Colonic mucosa (tissue), 4 donors: ENCODE measurements at regions not wholly inside any gene's neighbourhood (a gene's known extent, or its start where the extent isn't known, plus 50 kb on each side); places are given as distances from the start of the nearest gene placed in this dataset.

Source experiments
- DNase-seq: peaks from one replicate; pipeline ENCODE4 v3.0.0-alpha.2; 2020
- H3K27ac ChIP-seq: fragments of 200-600 bp; one replicate; pipeline ENCODE4 v1.8.0; 2021
- H3K27me3 ChIP-seq: fragments of 200-600 bp; one replicate; pipeline ENCODE4 v1.8.0; 2021
- H3K36me3 ChIP-seq: fragments of 200-600 bp; one replicate; pipeline ENCODE4 v1.8.0; 2021
- H3K4me1 ChIP-seq: fragments of 200-600 bp; one replicate; pipeline ENCODE4 v1.8.0; 2021; ENCODE audit warnings: mild to moderate bottlenecking
- H3K4me3 ChIP-seq: fragments of 200-600 bp; one replicate; pipeline ENCODE4 v1.8.0; 2021
- H3K9ac ChIP-seq, 2 donors: one replicate each; pipeline ENCODE4 v1.7.0; 2013; ENCODE audit warnings: control low read depth in 2 of 2, low read depth in 2 of 2, low read length in 2 of 2
- H3K9me3 ChIP-seq: fragments of 200-600 bp; one replicate; pipeline ENCODE4 v1.8.0; 2021
- CTCF ChIP-seq: fragments of 200-600 bp; IDR thresholded peaks from one replicate; pipeline ENCODE4 v1.8.0; 2022; ENCODE audit warnings: antibody characterized with exemption, mild to moderate bottlenecking
- intact Hi-C: fragments of 100-400 bp; cut with DNase I; formaldehyde crosslinking; loops from one replicate; pipeline ENCODE4 v1.14.1; 2022
- donor health status: healthy.
- donor health status: DM: no; HTN: no; CAD: no.
- donor health status: DM: no; HTN: no; CAD: no.

GRCh38 chr7:52825611-52826010, 209.8 kb upstream of the POM121L12 start:
- no peak for TF ChIP-seq CTCF
- no peaks in the 10 kb centered on the region for H3K9me3 ChIP-seq

DNA sequence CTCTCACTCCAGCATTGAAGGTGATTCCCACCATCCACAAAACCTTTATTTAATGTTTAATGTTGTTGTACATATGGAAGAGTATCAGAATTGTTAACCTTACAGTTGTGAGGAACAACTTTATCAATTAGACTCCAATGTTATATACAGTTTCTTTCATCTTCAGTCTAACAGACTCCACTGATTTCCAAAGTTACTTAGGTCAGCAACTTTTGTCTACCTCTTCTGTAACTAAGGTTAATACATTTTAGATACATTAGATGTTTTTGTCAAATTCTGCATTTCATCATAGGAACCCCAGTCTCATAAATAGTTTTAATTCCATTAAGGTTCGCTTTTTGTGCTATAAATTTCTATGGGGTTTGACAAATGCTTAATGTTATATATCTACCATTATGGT, 223.9 kb upstream of the POM121L12 start:
- Histone ChIP-seq H3K9ac (no peak overlapping the region), H3K27ac (no peak overlapping the region), H3K9me3 (no peaks in the 10 kb centered on the region), H3K27me3 (no peaks in the 10 kb centered on the region), H3K4me3 (no peak overlapping the region), H3K36me3 (no peaks in the 10 kb centered on the region), H3K4me1 (no peaks in the 10 kb centered on the region)
- DNase-seq = no peak
- intact Hi-C loops = no loop called here
- TF ChIP-seq CTCF = no peak

More at GRCh38 chr7:52825611-52826010, 209.8 kb upstream of the POM121L12 start:
- DNase-seq = no peak
- Histone ChIP-seq H3K27me3 (no peaks in the 10 kb centered on the region), H3K9ac (no peak overlapping the region), H3K36me3 (no peaks in the 10 kb centered on the region), H3K27ac (no peak overlapping the region), H3K4me3 (no peak overlapping the region), H3K4me1 (no peaks in the 10 kb centered on the region)
- intact Hi-C loops = no loop called here

- intact Hi-C loops = no loop called here
- no peaks in the 10 kb centered on the region for H3K9me3 ChIP-seq
- no peak for TF ChIP-seq CTCF
- no peak overlapping the region for H3K9ac ChIP-seq
- no peaks in the 10 kb centered on the region for H3K4me1 ChIP-seq
- no peak for DNase-seq
- no peak overlapping the region for H3K27ac ChIP-seq
- no peaks in the 10 kb centered on the region for H3K36me3 ChIP-seq
- no peaks in the 10 kb centered on the region for H3K27me3 ChIP-seq
- H3K4me3 ChIP-seq = no peak overlapping the region
Observed at GRCh38 chr7:52799817-52800216, 235.6 kb upstream of the POM121L12 start.

DNA sequence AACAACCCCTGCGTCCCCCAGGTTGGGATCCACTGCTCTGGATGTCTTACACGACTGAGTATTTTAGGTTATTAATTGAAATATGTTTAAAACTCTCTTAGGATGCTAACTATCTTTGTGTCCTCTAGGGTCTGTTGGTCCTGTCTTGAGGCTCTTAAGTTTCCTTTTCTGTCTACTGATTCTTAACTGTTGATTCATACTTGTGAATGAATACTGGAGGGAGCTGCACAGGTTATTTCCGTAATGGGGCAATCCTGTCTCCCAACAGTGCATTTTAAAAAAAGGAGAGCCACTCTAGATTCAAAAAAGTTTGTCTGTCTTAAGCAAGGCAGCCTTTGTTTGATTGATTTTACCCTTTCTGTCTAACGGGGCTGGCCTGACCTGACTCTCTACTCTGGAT, 237.6 kb upstream of the POM121L12 start:
- no peak for TF ChIP-seq CTCF
- H3K9ac ChIP-seq = no peak overlapping the region
- intact Hi-C loops = no loop called here

DNA sequence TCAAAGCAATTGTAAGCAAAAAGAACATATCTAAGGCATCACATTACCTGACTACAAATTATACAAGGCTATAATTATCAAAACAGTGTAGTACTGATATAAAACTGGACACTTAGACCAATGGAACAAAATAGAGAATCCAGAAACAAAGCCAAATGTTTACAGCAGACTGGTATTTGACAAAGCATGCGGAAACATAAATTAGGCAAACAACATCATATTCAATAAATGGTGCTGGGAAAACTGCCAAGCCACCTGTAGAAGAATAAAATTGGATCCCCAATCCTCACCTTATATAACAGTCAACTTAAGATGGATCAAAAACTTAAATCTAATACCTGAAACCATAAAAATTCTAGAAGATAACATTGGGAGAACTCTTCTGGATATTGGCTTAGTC, 240.8 kb upstream of the POM121L12 start:
- Histone ChIP-seq H3K27me3 (no peaks in the 10 kb centered on the region), H3K36me3 (no peaks in the 10 kb centered on the region), H3K4me3 (no peak overlapping the region), H3K9me3 (no peaks in the 10 kb centered on the region), H3K4me1 (no peaks in the 10 kb centered on the region), H3K27ac (no peak overlapping the region), H3K9ac (no peak overlapping the region)
- no peak for TF ChIP-seq CTCF
- intact Hi-C loops = no loop called here
- DNase-seq = no peak

More for the DNA sequence above, 237.6 kb upstream of the POM121L12 start:
- no peaks in the 10 kb centered on the region for H3K27me3 ChIP-seq
- H3K27ac ChIP-seq = no peak overlapping the region
- H3K9me3 ChIP-seq = no peaks in the 10 kb centered on the region
- no peak overlapping the region for H3K4me3 ChIP-seq
- DNase-seq = no peak
- H3K36me3 ChIP-seq = no peaks in the 10 kb centered on the region
- H3K4me1 ChIP-seq = no peaks in the 10 kb centered on the region
